Neural progenitor cell (in vitro differentiated cells): ENCODE measurements at regions not wholly inside any gene's neighbourhood (a gene's known extent, or its start where the extent isn't known, plus 50 kb on each side); places are given as distances from the start of the nearest gene placed in this dataset.

Source experiments
- EZH2 ChIP-seq: fragments of 200-600 bp; sonication (generic); IDR thresholded peaks from 2 replicates; pipeline ENCODE4 v1.6.1; 2017; ENCODE audit warnings: antibody characterized with exemption, mild to moderate bottlenecking, moderate library complexity
- EZH2phosphoT487 ChIP-seq: fragments of 200-600 bp; sonication (generic); IDR thresholded peaks from 2 replicates; pipeline ENCODE4 v1.6.1; 2017; ENCODE audit warnings: antibody characterized with exemption
- TF ChIP-seq, protein P1 (sequence below): fragments of 200-600 bp; sonication (generic); IDR thresholded peaks from 2 replicates; pipeline ENCODE4 v1.5.1; 2017; ENCODE audit warnings: antibody characterized with exemption, mild to moderate bottlenecking

DNA sequence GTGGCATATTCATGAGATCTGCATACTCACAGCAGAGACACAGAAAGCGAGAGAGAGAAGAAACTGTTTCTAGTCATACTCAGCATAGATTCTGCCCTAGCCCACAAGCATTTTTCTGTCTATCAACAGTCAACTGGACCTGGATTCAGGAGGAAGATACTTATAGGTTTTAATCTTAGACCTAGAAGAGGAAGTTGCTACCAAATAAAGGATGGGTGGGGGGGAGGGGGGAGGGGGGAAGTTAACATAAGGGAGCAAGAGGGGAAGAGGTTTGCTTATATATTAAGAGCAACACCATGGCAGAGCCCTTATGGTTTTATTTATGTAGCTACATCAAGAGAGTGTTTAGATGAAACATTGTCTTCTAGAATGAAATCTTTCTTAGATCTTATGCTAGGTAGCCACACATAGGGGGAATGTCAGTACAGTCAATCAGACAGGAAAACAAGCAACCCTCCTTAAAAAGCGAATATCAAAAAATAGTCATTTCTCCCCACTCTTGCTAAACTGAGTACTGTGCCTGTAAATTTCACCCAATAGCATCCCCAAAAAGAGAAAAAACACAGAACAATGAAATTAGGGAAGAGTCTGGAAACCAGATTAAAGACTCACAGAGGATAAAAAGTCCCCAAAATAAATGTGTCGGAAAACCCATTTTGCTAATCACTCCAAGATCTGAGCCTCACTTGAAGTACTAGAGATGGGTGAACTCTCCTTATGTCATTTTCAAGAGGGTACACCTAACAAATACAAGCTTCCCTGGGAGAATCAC, 192.7 kb upstream of the NR4A3 start:
- TF ChIP-seq EZH2 (no peak), EZH2phosphoT487 (no peak)
- TF ChIP-seq, protein P1, sequence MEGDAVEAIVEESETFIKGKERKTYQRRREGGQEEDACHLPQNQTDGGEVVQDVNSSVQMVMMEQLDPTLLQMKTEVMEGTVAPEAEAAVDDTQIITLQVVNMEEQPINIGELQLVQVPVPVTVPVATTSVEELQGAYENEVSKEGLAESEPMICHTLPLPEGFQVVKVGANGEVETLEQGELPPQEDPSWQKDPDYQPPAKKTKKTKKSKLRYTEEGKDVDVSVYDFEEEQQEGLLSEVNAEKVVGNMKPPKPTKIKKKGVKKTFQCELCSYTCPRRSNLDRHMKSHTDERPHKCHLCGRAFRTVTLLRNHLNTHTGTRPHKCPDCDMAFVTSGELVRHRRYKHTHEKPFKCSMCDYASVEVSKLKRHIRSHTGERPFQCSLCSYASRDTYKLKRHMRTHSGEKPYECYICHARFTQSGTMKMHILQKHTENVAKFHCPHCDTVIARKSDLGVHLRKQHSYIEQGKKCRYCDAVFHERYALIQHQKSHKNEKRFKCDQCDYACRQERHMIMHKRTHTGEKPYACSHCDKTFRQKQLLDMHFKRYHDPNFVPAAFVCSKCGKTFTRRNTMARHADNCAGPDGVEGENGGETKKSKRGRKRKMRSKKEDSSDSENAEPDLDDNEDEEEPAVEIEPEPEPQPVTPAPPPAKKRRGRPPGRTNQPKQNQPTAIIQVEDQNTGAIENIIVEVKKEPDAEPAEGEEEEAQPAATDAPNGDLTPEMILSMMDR: no peak
